ENCODE measurements at regions not wholly inside any gene's neighbourhood (a gene's known extent, or its start where the extent isn't known, plus 50 kb on each side); places are given as distances from the start of the nearest gene placed in this dataset.
"Not testable (repeated sequence)": the region's sequence is repeated elsewhere in the genome, so short reads cannot be mapped to it uniquely, and the experiment has no call there.

DNA sequence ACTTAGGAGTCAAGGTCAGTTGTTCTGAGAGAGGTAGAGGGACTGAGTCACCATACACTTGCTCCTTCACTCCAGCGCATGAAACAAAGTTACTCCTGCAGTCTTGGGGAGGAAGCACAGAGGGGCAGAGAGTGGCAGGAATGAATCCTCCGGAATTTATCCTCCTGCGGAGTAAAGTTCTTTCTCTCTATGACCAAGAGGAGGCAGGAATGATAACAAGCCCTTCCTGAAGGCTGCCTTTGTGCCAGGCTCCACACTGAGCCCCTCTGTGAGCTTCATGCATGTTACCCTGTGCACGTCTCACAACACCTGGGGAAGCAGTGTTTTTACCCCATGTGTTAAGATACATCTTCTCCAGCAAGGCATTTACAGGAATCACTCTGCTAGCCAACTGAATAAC lies 458.4 kb downstream of the KLF12 start:
- DNase-seq (ENCODE audit: low read depth in 2 of 2), result no peak

DNA sequence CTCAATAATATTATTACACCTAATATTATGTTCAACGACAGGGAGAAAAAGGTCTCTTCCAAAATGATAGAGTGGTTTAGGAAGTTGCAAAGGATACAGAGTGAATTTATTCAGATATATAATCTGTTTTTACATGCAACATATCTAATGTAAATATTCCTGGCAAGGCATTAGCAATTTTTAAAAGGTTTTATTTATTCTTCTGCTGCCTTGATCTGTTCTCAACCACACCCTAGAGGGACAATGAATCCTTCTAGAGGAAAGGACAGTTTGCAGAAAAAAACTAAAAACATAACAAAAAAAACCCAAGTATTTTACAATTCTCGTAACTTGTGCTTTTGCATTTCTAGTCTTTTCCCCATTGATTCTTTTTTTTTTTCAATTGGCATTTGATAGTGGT lies 459.6 kb downstream of the KLF12 start:
- no peak for DNase-seq (ENCODE audit: low read depth in 2 of 2)

DNA sequence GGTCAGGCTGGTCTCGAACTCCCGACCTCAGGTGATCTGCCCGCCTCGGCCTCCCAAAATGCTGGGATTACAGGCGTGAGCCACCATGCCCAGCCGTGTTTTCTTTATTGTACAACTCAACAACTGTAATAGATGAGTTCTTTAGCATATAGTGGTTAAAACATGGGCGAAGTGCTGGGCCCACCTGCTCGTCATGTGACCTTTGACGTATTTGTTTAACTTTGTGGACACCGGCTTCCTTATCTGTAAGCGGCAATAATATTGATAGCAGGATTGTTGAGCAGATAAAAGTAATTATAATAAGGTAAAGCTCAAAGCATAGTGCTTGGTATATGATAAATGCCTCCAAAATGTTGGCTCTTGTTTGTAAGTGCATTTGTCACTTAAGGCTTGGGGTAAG lies 460.3 kb downstream of the KLF12 start:
- DNase-seq (ENCODE audit: low read depth in 2 of 2), result no peak

DNA sequence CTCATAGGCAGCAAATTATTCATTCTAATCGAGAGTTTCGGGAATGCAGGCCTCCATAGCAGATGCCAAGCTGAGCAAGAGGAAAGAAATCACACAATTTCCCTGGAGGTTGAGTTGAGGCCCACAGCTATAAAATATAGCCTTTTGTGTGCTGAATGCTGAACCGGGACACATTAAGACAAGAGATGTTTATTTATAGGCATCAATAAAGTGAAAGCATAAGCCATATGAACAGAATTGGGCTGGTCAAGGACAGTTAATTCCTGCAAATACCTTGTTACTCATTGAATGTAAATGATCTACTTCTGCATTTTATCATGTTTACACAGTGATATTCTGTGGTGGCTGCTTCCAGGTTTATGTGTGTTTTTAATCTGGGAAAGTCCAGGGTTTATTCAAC lies 461.7 kb downstream of the KLF12 start:
- DNase-seq (ENCODE audit: low read depth in 2 of 2), result peak in 1 of 2 experiments; percentile 2

DNA sequence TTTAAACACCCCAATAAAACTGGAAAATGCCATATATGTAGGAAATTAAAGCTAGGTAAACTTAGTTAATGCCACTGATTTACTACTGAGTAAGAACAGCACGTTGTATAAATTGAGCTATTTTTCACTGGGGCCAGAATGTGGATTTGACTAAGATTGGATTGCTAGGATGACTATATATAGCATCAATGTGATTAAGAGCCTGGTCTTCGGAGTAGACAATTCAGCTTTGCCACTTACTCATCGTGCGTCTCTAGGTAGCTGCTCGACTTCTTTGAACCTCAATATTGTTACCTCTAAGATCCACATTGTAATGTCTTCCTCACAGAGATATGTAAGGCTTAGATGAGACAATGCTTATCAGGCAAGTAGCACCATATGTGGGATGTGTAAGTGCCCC lies 462.5 kb downstream of the KLF12 start:
- no peak for DNase-seq (ENCODE audit: low read depth in 2 of 2)

DNA sequence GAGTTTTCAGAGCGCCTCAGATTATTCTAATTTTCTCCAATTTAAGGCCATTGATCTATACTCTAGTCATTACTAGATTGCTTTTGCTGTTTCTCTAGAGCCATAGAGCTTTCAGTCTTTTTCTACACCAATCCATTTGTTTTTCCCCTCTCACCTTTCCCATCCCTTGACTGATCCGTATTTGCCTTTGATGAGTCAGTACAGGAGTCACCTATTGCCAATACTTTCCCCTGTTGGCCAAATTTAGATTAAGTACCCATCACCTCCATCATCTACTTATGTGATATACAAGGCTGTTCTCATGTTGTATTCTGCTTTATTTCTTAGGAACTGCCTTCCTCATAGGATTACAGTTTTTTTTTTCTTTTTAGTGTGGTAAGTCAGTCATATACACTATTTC lies 463.2 kb downstream of the KLF12 start:
- DNase-seq (ENCODE audit: low read depth in 2 of 2), result no peak

DNA sequence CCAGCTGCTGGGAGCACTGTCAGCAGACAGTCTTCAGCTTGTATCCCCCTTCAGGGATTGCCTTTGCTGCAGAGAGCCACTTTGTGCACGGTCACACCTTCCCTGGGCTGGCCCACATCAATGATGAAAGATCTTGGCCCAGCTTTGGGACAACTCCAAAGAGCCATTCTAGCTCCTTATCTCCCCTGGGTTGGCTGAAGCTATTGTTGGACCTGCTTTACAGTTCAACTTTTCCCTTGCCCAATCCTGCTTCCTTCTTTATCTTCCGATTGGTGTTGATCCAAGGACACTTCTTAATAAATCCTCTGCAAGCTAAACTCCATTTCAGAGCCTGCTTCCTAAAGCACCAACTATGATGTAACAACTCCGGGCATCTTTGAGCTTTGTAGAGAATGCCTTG lies 466.4 kb downstream of the KLF12 start:
- DNase-seq (ENCODE audit: low read depth in 2 of 2), result no peak

DNA sequence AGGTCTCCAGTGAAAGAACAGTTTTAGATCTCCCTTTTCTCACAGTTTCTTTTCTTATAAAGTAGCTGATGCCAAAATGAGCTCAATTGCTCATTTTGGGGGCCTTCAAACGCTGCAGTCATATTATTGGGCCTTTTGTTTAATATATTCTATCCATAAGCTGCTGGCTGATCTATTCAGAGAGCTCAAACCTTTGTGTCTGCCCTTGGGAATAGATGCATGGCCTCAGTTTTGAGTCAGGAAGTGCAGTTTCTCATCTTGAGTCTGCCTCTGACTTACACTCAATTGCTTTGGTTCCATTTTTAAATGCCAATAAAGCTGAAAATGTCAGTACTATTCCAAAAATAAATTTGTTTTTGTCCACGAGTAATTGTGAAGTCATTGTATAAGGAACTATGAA lies 468.9 kb downstream of the KLF12 start:
- no peak for DNase-seq (ENCODE audit: low read depth in 2 of 2)

DNA sequence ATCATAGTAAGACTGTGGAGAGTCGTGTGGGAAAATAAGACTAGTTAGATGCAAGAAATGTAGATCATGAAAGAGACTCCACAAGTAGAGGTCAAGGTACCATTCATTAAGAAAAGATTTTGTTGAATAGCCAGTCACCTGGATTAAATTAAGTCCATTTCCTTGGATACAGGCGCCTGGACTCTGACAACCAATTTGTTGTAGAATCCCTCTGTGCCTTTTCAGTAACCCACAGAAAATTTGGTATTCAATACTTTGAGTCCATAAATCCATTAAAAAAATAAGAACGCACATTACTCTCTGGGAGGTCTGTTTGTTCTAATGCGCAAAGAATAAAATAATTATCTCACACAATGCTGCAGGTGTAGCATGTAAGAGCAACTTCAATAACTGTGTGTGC lies 469.4 kb downstream of the KLF12 start:
- DNase-seq (ENCODE audit: low read depth in 2 of 2), result no peak

DNA sequence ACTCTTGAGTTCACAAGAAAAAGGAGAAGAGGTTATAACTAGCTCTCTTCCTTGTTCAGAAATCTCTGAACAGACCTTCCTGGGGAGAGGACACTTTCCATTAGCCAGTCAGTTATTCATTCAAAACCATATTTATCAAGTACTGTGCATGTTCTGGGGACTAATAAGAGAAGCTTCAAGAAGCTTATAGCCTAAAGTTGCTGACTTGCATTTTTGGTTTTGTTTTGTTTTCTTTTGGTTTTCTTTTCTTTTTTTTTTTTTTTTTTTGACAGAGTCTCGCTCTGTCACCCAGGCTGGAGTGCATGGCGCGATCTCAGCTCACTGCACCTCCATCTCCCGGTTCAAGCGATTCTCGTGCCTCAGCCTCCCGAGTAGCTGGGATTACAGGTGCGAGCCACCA lies 471.4 kb downstream of the KLF12 start:
- no peak for DNase-seq (ENCODE audit: low read depth in 2 of 2)

DNA sequence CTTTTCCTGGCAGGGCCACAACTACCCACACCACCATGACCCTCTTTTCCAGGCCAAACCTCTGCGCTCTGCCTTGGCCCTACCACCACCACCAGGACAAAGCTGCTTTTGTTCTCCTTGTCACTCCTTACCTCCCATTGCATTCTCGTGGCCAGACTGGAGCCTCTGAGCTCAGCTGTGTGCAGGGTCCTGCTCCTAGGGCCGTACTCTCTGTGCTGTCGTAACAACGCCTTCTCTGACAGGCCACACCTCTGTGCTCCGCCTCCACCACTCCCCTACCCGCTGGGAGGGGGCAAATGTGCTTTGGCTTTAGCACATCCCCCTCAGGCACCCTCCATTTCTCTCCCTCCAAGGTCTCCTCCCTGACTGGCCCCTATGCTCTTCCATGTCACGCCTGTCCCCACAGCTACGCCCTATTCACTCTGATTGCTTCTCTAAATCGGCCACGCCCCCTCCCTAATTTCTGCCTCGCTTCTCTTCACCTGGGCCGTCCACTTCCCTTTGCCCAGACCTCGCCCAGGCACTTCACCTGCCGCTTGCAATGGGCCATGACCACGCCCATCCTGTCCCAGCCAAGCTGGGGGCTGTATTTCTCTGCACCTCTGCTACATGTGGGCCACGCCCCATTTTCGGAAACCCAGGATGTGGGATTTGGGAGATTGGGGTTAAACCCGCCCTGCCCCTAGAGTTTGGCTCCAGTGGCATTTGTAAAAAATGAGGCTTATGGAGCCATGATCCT lies 472.3 kb downstream of the KLF12 start:
- no peak for DNase-seq (ENCODE audit: low read depth in 2 of 2)

DNA sequence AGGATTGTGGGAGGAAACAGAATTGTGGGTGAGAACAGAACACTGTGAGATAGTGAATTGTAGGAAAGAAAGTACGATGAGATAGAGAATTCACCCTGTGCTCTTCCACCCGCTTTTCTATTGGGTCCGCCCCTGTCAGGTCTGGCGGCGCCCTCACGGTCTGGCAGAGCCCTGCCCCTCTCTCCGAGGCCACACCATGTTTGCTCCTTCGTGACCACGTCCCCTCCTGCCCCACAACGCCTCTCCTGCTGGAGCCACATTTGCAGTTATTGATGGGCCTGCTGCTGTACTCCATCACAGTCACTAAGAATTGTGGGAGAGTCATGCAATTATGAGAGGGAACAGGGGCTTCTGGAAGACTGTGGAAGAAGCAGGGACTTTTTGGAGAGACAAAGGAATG lies 473.1 kb downstream of the KLF12 start:
- no peak for DNase-seq (ENCODE audit: low read depth in 2 of 2)

DNA sequence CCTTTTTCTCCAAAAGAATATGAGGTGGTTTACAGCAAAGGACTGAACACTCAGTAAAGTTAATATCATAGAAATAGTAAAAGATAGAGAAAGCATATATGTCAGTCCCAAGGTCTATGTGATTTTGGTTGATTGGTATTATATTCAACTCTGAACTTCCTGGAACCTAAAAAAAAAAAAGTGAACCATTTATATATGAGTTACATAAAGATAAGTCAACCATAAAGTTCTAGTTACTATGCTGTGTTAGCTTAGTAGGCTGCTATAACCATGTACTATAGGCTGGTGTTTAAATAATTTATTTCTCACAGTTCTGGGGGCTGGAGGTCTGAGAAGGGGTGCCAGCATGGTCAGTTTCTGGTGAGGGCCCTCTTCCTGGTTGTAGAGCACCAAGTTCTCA lies 475.6 kb downstream of the KLF12 start:
- DNase-seq (ENCODE audit: low read depth in 2 of 2), result no peak

DNA sequence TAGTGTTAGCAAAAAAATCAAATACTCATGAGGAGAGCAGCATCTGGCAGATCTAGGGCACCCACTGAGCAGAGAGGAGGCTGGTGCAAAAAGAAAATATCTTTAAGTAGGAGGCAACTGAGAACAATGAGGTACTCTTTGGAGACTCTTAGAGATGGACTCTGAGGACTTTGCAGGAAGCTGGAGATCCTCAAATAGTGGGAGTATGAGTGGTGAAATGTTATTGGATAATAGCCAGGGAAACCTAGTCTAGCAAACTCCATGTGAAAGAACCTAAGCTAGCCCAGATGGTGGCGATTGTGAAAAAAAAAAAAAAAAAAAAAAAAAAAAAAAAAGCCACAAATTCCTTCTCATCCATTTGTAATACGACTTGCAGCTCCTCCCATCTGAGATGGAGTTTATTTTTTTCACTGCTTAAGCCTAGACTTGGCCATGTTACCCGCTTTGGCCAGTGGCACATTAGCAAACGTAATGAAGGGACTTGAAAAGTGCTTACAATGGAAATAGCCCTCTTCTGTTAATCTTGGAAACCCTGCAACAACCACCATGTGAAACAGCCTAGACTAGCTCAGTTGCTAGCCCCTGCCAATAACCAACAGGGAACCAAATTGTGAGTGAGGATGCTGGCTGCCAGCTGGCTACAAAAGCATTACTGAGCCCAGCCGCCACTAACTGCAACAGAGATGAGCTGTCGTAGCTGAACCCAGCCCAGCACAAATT lies 476.2 kb downstream of the KLF12 start:
- peak; percentile 50 to 54 for DNase-seq (ENCODE audit: low read depth in 2 of 2)

DNA sequence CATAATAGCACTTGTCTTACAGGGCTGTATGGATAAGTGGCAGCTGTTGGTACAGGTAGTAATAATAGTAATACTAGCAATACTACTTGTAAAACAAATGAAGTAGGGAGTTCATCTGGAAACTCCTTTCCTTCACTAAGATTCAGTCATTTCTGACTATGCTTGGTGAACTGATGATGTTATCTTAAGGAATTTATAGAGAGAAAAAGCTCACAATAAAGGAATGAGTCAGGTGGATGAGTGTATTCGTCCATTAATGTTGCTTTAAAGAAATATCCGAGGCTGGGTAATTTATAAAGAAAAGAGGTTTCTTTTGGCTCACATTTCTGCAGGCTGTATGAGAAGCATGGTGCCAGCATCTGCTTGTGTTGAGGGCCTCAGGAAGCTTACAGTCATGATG lies 477.3 kb downstream of the KLF12 start:
- DNase-seq (ENCODE audit: low read depth in 2 of 2), result no peak

DNA sequence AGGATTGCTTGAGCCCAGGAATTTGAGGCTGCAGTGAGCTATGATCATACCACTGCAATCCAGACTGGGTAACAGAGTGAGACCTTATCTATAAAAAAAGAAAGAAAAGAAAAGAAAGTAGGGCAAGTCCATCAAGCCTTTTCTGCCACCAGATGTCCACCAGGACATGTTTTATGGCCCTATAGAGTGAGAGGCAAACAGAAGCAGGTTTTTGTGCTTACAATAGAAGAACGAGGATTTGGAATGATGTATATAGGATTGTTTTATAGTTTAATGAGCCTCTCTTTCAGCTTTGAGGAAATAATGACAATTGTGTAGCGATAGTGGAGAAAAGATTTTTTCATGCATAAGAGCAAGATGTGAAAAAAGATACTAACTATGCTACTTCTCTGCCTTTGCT lies 480.5 kb downstream of the KLF12 start:
- DNase-seq (ENCODE audit: low read depth in 2 of 2), result no peak

DNA sequence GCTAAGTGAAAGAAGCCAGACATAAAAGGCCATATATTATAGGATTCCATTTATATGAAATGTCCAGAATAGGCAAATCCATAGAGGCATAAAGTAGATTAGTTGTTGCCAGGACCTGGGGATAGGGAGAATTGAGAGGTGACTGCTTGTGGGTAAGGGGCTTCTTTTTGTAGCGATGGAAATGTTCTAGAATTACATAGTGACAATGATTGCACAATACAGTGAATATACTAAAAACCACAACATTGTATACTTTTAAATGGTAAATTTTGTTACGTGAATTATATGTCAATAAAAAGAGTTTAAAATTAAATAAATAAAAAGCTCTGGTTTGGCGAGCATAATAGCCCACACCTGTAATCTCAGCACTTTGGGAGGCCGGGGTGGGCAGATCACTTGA lies 486.8 kb downstream of the KLF12 start:
- no peak for DNase-seq (ENCODE audit: low read depth in 2 of 2)

DNA sequence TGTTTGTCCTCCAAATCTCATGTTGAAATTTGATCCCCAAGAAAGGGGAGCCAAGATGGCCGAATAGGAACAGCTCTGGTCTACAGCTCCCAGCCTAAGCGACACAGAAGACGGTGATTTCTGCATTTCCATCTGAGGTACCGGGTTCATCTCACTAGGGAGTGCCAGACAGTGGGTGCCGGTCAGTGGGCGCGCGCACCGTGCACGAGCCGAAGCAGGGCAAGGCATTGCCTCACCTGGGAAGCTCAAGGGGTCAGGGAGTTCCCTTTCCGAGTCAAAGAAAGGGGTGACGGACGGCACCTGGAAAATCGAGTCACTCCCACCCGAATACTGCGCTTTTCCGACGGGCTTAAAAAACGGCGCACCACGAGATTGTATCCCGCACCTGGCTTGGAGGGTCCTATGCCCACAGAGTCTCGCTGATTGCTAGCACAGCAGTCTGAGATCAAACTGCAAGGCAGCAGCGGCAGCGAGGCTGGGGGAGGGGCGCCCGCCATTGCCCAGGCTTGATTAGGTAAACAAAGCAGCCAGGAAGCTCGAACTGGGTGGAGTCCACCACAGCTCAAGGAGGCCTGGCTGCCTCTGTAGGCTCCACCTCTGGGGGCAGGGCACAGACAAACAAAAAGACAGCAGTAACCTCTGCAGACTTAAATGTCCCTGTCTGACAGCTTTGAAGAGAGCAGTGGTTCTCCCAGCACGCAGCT lies 493.6 kb downstream of the KLF12 start:
- not testable (repeated sequence) for DNase-seq (ENCODE audit: low read depth in 2 of 2)

DNA sequence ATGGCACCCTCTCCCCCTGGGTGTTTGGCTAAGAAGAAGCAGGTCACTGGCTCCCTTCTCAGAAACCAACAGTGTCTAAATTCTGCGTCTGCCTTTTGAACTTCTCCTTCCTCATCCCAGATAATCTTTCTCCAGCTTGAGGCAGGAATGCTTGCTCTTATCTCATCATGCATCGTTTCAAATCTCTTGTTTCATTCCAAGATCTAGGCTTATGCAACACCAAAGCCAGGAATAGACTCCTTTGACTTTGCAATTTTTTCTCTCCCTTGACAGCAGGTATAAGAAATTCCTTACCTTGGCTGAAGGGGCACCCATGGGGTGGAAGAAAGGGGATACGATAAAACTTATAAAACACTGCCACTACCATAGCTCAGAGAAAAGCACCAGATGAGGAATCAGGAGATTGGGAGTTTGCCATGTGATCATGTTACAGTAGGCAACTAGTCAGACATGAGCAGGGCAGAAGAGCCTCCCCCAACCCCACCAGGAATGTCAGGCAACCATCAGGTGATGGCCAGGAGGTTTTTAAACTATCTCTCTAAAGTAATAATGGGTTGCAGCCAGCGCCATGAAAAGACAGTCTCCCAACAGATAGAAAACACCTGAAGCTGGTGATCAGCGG lies 498.9 kb downstream of the KLF12 start:
- DNase-seq (ENCODE audit: low read depth in 2 of 2), result no peak

DNA sequence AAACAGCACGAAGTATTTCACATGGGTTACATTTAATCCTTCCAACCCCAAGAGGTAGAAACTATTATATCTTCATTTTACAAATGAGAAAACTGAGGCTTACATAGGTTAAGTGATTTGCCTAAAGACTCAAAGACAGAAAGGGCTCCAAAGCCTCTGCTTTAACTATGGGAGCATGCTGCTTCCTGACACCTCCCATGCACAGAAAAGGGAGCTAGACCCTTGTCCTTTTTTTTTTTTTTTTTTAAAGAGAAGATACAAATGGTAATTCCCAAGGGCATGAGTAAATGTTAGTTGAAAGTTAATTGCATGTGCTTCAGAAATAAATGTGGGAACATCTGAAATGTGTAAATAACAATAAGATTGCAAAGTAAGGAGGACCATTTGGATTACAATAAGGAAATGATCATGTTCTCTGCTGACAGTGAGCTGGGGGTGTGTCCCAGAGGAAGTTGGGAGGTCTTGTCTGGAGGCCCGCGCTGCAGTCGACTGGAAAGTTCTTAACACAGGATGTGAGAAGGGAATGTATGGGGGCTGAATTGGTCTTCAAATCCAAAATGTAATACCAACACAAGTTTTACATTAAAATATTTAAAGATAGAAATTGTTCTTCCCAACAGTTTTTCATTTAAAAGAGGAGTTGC lies 500.3 kb downstream of the KLF12 start:
- DNase-seq (ENCODE audit: low read depth in 2 of 2), result no peak

DNA sequence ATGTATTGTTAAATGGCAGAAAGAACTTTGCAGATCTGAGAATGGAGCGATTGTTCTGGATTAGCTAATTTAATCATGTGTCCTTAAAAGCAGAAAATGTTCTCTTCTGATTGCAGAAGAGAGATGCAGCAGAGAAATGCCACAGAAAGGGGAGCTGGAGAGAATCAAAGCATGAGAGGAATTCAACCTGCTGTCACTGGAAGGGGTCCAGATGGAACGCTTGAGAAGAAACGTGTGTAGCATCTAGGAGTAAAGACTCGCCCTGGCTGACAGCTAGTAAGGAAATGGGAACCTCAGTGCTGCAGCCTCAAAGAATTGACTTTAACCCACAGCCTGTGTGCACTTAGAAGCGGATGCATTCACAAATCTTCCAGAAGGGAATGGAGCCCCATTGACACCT lies 502.8 kb downstream of the KLF12 start:
- no peak for DNase-seq (ENCODE audit: low read depth in 2 of 2)
